Stomach (tissue), 8 donors: ENCODE measurements at regions not wholly inside any gene's neighbourhood (a gene's known extent, or its start where the extent isn't known, plus 50 kb on each side); places are given as distances from the start of the nearest gene placed in this dataset.

Source experiments
- DNase-seq, 2 donors: peaks; one replicate each; pipeline versions ENCODE4 v3.0.0 to v3.0.0-alpha.2; 2013 to 2019
- H3K27ac ChIP-seq, 5 donors: fragments of 200-600 bp in 4 of 5; sonication (generic) in 4 of 5; one replicate each; pipeline ENCODE4 v1.5.1; 2013 to 2019; ENCODE audit warnings: mild to moderate bottlenecking in 1 of 5, moderate library complexity in 1 of 5
- H3K27me3 ChIP-seq, 3 donors: fragments of 200-600 bp; sonication (generic); one replicate each; pipeline ENCODE4 v1.5.1; 2017 to 2019; ENCODE audit warnings: mixed run types in 1 of 3
- H3K36me3 ChIP-seq, 4 donors: fragments of 200-600 bp; sonication (generic); 1 replicate in 3 of 4; 2 replicates in 1 of 4; pipeline ENCODE4 v1.5.1; 2016 to 2019
- H3K4me1 ChIP-seq, 4 donors: fragments of 200-600 bp; sonication (generic); one replicate each; pipeline ENCODE4 v1.5.1; 2016 to 2019
- H3K4me3 ChIP-seq, 4 donors: fragments of 200-600 bp; sonication (generic) in 3 of 4; one replicate each; pipeline ENCODE4 v1.5.1; 2016 to 2019; ENCODE audit warnings: mild to moderate bottlenecking in 1 of 4
- H3K9me3 ChIP-seq, 4 donors: fragments of 200-600 bp; sonication (generic); one replicate each; pipeline ENCODE4 v1.5.1; 2016 to 2019
- EP300 ChIP-seq: sonication (generic); formaldehyde crosslinking; IDR thresholded peaks from one replicate; pipeline ENCODE4 v1.6.1; 2017; ENCODE audit warnings: antibody characterized with exemption
- POLR2A ChIP-seq, 4 donors: fragments of 450-650 bp; IDR thresholded peaks; one replicate each; pipeline ENCODE4 v1.6.1; 2016; ENCODE audit warnings: antibody characterized with exemption in 4 of 4, control low read depth in 2 of 4, mild to moderate bottlenecking in 1 of 4, moderate library complexity in 1 of 4
- POLR2AphosphoS5 ChIP-seq, 3 donors: sonication (generic); formaldehyde crosslinking; IDR thresholded peaks; one replicate each; pipeline ENCODE4 v1.6.1; 2016; ENCODE audit warnings: antibody characterized with exemption in 3 of 3
- WGBS, 5 donors: extraction: QIAGEN DNeasy Blood & Tissue Kit in 3 of 5; methylation state at CpG; one replicate each; pipeline versions ENCODE4 v1.1.5 to v1.1.7; 2013 to 2018; 5-methylcytosine and 5-hydroxymethylcytosine counted together
- intact Hi-C: fragments of 100-400 bp; cut with DNase I; formaldehyde crosslinking; loops from one replicate; pipeline ENCODE4 v1.15.1; 2023; ENCODE audit warnings: low total_unique reads
- TF ChIP-seq, protein P1 (sequence below), 7 experiments: fragments of 450-650 bp in 4 of 7; fragments of 200-600 bp in 3 of 7; sonication (generic) in 3 of 7; IDR thresholded peaks; one replicate each; pipeline ENCODE4 v1.5.1; 2016 to 2019; ENCODE audit warnings: antibody characterized with exemption in 7 of 7, control low read depth in 2 of 7, mild to moderate bottlenecking in 1 of 7
- donor health status: healthy with polysubstance abuse.
- donor health status: Bipolar disorder and iron deficiency.
- donor health status: healthy.

DNA sequence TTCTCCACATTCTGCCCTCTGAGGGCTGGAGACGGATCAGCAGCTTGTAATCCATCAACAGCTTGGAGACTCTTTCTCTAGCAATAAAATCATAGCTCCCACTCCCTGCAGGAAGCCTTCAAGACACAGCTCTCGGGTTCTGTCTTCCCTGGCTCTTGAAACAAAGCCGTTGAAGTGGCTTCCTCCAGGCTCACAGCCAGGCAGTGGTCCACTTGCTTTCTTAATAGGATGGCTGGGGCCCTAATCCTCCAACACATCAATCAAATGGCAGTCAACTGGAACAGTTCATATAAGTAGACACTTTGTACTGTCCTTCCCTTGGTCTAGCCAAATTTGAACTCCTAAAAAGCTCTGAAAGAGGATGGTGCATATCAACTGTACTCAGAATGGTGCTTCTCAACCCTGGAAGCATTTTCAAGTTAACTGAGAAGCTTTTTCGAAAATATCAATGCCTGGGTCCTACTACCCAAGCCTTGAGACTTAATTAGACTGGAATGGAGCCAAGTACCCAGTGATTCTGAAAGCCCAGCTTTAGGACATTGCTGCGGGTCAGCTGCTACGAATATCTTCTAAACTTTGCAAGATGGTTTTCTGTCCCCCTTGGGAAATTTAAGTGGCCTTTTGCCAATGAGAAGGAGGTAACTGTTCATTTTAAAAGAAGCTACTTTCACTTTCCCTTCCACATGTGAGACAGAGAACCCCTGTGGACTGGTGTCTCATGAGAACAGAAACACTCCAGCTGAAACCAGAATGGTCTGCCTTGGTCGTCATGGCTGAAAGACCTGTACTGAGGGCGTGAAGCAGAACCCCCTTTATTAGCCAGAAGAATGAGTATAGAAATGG, 74.7 kb downstream of the SC5D start:
- H3K27ac ChIP-seq = no peak overlapping the region
- peaks cover 0 to 14% (median 4%) of the 10 kb centered on the region in 4 donors for H3K4me1 ChIP-seq
- no peaks in the 10 kb centered on the region for H3K9me3 ChIP-seq
- intact Hi-C loops = no loop called here
- H3K27me3 ChIP-seq = peaks cover 0 to 9% (median 0%) of the 10 kb centered on the region in 3 donors
- peak in 1 of 2 donors; percentile 54 for DNase-seq
- H3K4me3 ChIP-seq = no peak overlapping the region
- whole genome bisulfite sequencing, 5 donors = 45 to 67% (median 65%) methylated on average over 8 of the region's 8 CpGs
- TF ChIP-seq POLR2AphosphoS5 (IDR thresholded peaks at IDR 0.05) = no peak
- TF ChIP-seq EP300 = no peak
- no peak for TF ChIP-seq POLR2A (IDR thresholded peaks at IDR 0.05)
- TF ChIP-seq, protein P1, sequence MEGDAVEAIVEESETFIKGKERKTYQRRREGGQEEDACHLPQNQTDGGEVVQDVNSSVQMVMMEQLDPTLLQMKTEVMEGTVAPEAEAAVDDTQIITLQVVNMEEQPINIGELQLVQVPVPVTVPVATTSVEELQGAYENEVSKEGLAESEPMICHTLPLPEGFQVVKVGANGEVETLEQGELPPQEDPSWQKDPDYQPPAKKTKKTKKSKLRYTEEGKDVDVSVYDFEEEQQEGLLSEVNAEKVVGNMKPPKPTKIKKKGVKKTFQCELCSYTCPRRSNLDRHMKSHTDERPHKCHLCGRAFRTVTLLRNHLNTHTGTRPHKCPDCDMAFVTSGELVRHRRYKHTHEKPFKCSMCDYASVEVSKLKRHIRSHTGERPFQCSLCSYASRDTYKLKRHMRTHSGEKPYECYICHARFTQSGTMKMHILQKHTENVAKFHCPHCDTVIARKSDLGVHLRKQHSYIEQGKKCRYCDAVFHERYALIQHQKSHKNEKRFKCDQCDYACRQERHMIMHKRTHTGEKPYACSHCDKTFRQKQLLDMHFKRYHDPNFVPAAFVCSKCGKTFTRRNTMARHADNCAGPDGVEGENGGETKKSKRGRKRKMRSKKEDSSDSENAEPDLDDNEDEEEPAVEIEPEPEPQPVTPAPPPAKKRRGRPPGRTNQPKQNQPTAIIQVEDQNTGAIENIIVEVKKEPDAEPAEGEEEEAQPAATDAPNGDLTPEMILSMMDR (IDR thresholded peaks at IDR 0.05) = no peak
- H3K36me3 ChIP-seq = no peaks in the 10 kb centered on the region

DNA sequence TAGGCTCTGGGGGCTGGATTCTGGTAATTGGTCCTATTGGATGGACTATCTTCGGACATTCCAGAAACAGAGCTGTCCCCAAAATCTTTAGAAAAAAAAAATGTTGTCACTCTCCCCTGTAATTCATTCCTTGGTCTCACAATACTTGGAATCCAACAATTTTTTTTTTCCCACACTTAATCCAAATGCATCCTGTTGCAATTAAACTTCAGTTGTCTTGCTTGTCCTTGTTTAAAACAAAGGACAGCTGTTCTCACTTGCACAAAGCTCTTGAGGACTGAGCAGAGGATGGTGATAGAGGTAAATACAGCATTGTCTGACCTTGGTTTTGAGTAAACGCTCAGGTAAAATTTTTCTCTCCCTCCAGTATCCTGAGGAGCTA, 75.3 kb downstream of the SC5D start:
- intact Hi-C loops = no loop called here
- Histone ChIP-seq H3K27ac (no peak overlapping the region), H3K9me3 (no peaks in the 10 kb centered on the region), H3K27me3 (peaks cover 0 to 9% (median 0%) of the 10 kb centered on the region in 3 donors), H3K4me1 (peaks cover 0 to 14% (median 4%) of the 10 kb centered on the region in 4 donors), H3K4me3 (no peak overlapping the region), H3K36me3 (no peaks in the 10 kb centered on the region)
- DNase-seq = no peak
- 58 to 72% (median 70%) methylated on average over 2 of the region's 2 CpGs for WGBS, 5 donors
- no peak for TF ChIP-seq POLR2A (IDR thresholded peaks at IDR 0.05)
- TF ChIP-seq, protein P1 (IDR thresholded peaks at IDR 0.05) = no peak
- TF ChIP-seq EP300 = no peak
- TF ChIP-seq POLR2AphosphoS5 (IDR thresholded peaks at IDR 0.05) = no peak

DNA sequence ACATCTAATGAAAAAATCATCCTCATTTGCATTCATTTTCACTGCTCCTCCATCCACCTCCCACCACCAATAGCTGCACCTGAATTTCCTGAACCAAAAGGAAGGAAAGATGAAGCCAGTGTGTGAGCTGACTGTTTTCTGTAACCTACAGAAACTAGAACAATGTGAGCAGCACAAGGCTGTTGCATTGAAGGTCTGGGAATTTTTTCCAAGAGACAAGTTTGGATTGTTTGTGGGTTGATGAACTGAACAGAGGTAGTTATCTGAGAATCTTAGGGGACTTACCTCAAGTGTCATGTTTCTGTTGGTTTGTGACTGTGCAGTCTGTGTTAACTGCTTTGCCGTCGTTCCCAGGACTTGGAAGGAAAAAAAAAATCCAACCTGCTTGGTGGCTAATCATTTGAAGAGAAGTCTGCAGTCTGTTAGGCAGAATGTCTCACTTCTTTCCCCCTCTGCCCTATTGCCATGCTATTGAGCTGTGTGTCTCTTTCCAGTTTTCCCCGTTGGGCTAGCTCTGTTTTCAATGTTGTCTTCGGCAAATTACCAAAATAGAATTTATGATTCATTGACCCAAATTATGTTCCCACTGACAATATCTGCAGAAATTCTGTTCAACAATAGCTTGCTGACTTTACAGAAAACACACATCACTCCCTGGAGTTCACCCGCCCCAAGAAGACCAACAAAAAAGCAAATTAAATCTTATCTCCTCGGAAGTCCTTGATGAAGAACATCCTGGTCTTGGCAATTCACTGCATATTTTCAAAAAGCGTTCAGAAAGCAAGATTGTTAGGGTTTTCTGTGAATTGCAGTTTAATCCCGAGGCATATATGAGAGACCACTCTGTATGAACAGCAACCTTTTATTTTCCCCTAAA, 76.0 kb downstream of the SC5D start:
- H3K9me3 ChIP-seq = no peaks in the 10 kb centered on the region
- peaks cover 0 to 14% (median 4%) of the 10 kb centered on the region in 4 donors for H3K4me1 ChIP-seq
- H3K36me3 ChIP-seq = no peaks in the 10 kb centered on the region
- intact Hi-C loops = no loop called here
- no peak overlapping the region for H3K4me3 ChIP-seq
- TF ChIP-seq, protein P1 (IDR thresholded peaks at IDR 0.05) = no peak
- TF ChIP-seq POLR2A (IDR thresholded peaks at IDR 0.05) (no peak), EP300 (no peak), POLR2AphosphoS5 (IDR thresholded peaks at IDR 0.05) (no peak)
- H3K27ac ChIP-seq = no peak overlapping the region
- DNase-seq = no peak
- H3K27me3 ChIP-seq = peaks cover 0 to 9% (median 0%) of the 10 kb centered on the region in 3 donors
- WGBS, 5 donors = 42 to 63% (median 44%) methylated on average over 8 of the region's 8 CpGs

DNA sequence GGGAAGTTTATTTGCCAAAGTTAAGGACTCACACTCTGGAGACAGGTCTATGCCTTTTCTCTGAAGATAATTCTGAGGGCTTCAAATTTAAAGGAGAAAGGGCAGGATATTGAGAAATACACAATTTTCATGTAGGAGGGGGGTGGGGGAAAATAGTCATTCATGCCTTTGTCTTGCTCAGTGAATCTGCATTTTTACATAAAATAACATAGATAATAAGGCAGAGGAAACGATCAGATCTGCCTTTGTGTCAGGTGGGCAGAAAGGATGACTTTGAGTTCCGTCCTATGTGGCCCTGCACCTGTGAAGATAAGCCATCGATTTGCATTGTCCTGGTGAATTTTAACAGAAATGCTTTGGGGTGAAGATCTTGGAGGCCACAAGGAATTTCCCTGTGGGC, 76.8 kb downstream of the SC5D start:
- 60 to 75% (median 67%) methylated on average over 3 of the region's 3 CpGs for WGBS, 5 donors
- peaks cover 0 to 9% (median 0%) of the 10 kb centered on the region in 3 donors for H3K27me3 ChIP-seq
- no peak for DNase-seq
- H3K9me3 ChIP-seq = no peaks in the 10 kb centered on the region
- no peaks in the 10 kb centered on the region for H3K36me3 ChIP-seq
- intact Hi-C loops = no loop called here
- H3K4me1 ChIP-seq = peaks cover 0 to 14% (median 4%) of the 10 kb centered on the region in 4 donors
- H3K27ac ChIP-seq = no peak overlapping the region
- TF ChIP-seq POLR2A (IDR thresholded peaks at IDR 0.05) = no peak
- TF ChIP-seq, protein P1 (IDR thresholded peaks at IDR 0.05) = no peak
- no peak for TF ChIP-seq POLR2AphosphoS5 (IDR thresholded peaks at IDR 0.05)
- no peak for TF ChIP-seq EP300
- H3K4me3 ChIP-seq = no peak overlapping the region
